Naive thymus-derived CD4-positive, alpha-beta T cell (primary cell): ENCODE measurements at regions not wholly inside any gene's neighbourhood (a gene's known extent, or its start where the extent isn't known, plus 50 kb on each side); places are given as distances from the start of the nearest gene placed in this dataset.

ENCODE experiments used
- ATAC-seq: fragments of 150-1000 bp; cut with Tn5 transposase; 2 replicates; pipeline ENCODE4 v1.10.0; 2021; ENCODE audit warnings: mild to moderate bottlenecking, moderate library complexity
- CTCF ChIA-PET: fragments of 350-600 bp; sonication (Branson Sonifier 250); formaldehyde crosslinking; loops from one replicate; lab custom pipeline; 2021; ENCODE audit warnings: antibody characterized with exemption; lab: Charles Lee
- POLR2A ChIA-PET: fragments of 350-600 bp; sonication (Branson Sonifier 250); formaldehyde crosslinking; loops from one replicate; lab custom pipeline; 2021; ENCODE audit warnings: antibody characterized with exemption, inconsistent platforms; lab: Charles Lee
- DNase-seq, 9 donors: peaks; one replicate each; pipeline versions ENCODE4 v3.0.0 to v3.0.0-alpha.2; 2020 to 2022; ENCODE audit warnings: mixed read lengths in 1 of 9
- H3K27ac ChIP-seq: one replicate; pipeline ENCODE4 v1.7.0; 2013; ENCODE audit warnings: mild to moderate bottlenecking, low read depth, low read length, moderate library complexity
- H3K27me3 ChIP-seq, 2 donors: one replicate each; pipeline ENCODE4 v1.7.0; 2013; ENCODE audit warnings: low read length in 2 of 2, mild to moderate bottlenecking in 2 of 2, moderate library complexity in 2 of 2; ENCODE audit not compliant: control insufficient read depth in 2 of 2, insufficient read depth in 2 of 2
- H3K36me3 ChIP-seq, 3 experiments: 1 replicate in 2 of 3; 2 replicates in 1 of 3; pipeline ENCODE4 v1.7.0; 2013; ENCODE audit warnings: low read length in 3 of 3, mild to moderate bottlenecking in 3 of 3, moderate library complexity in 1 of 3; ENCODE audit not compliant: insufficient read depth in 3 of 3, control insufficient read depth in 2 of 3
- H3K4me1 ChIP-seq, 2 donors: one replicate each; pipeline ENCODE4 v1.7.0; 2013; ENCODE audit warnings: low read length in 2 of 2, mild to moderate bottlenecking in 2 of 2, moderate library complexity in 1 of 2; ENCODE audit not compliant: control insufficient read depth in 2 of 2, insufficient read depth in 2 of 2
- H3K4me3 ChIP-seq: 2 replicates; pipeline ENCODE4 v1.7.0; 2013; ENCODE audit warnings: mild to moderate bottlenecking, low read length
- H3K9me3 ChIP-seq, 3 experiments: 1 replicate in 2 of 3; 2 replicates in 1 of 3; pipeline ENCODE4 v1.7.0; 2013; ENCODE audit warnings: low read length in 3 of 3; ENCODE audit not compliant: control insufficient read depth in 2 of 3
- H3K27ac Mint-ChIP-seq, 9 donors: one replicate each; pipeline ENCODE4 v1.8.0; 2020 to 2022; ENCODE audit warnings: mixed read lengths in 9 of 9, mild to moderate bottlenecking in 8 of 9, moderate library complexity in 5 of 9, inconsistent platforms in 2 of 9
- H3K27me3 Mint-ChIP-seq, 5 donors: one replicate each; pipeline ENCODE4 v1.8.0; 2021 to 2022; ENCODE audit warnings: mixed read lengths in 5 of 5, mild to moderate bottlenecking in 1 of 5
- H3K36me3 Mint-ChIP-seq, 5 donors: one replicate each; pipeline ENCODE4 v1.8.0; 2020 to 2022; ENCODE audit warnings: mixed read lengths in 5 of 5, mild to moderate bottlenecking in 3 of 5, inconsistent platforms in 1 of 5
- H3K4me1 Mint-ChIP-seq, 7 donors: one replicate each; pipeline ENCODE4 v1.8.0; 2020 to 2022; ENCODE audit warnings: mixed read lengths in 7 of 7, mild to moderate bottlenecking in 3 of 7, inconsistent platforms in 1 of 7
- H3K4me3 Mint-ChIP-seq, 10 donors: one replicate each; pipeline ENCODE4 v1.8.0; 2020 to 2022; ENCODE audit warnings: mild to moderate bottlenecking in 10 of 10, mixed read lengths in 10 of 10, moderate library complexity in 6 of 10, inconsistent platforms in 2 of 10
- H3K9me3 Mint-ChIP-seq, 11 donors: one replicate each; pipeline ENCODE4 v1.8.0; 2020 to 2022; ENCODE audit warnings: mixed read lengths in 11 of 11, mild to moderate bottlenecking in 4 of 11, inconsistent platforms in 1 of 11, moderate library complexity in 1 of 11
- intact Hi-C, 2 donors: fragments of 100-400 bp; cut with micrococcal nuclease; formaldehyde crosslinking; loops; one replicate each; pipeline ENCODE4 v1.15.1; 2023

DNA sequence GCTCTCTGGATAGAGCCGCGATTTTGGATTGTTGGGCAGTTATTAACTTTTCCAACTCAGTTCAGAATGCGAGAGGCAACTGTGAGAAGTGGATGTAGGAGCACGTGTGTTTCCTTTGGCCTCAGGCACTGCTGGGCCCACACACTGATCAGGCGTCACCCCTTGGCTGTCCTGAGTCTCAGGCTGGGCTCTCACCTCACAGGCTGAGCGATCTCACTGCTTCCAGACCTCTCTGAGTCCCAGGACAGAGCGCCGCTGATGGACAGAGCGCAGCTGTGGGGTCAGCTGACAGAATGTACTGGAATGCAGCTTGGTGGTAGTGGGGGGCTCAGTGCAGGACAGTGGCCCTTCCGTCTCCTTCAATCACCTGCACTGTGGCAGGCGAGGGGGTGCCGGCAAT, 516.2 kb downstream of the TBC1D22A start:
- H3K36me3 ChIP-seq = no peaks in the 10 kb centered on the region
- H3K9me3 Mint-ChIP-seq = peaks cover 0 to 4% (median 0%) of the 10 kb centered on the region in 11 donors
- CTCF ChIA-PET = no interaction called here
- no peak overlapping the region for H3K27ac ChIP-seq
- H3K9me3 ChIP-seq = no peaks in the 10 kb centered on the region
- intact Hi-C loops = no loop called here
- H3K27me3 ChIP-seq = no peaks in the 10 kb centered on the region
- no peaks in the 10 kb centered on the region for H3K4me1 ChIP-seq
- no peak overlapping the region for H3K4me3 ChIP-seq
- no peaks in the 10 kb centered on the region for H3K36me3 Mint-ChIP-seq
- H3K27me3 Mint-ChIP-seq = peaks cover 0 to 36% (median 16%) of the 10 kb centered on the region in 5 donors
- H3K4me3 Mint-ChIP-seq = no peak overlapping the region
- peaks cover 0 to 1% (median 0%) of the 10 kb centered on the region in 7 donors for H3K4me1 Mint-ChIP-seq
- POLR2A ChIA-PET = no interaction called here
- ATAC-seq (no peak), DNase-seq (no peak)
- no peak overlapping the region for H3K27ac Mint-ChIP-seq

DNA sequence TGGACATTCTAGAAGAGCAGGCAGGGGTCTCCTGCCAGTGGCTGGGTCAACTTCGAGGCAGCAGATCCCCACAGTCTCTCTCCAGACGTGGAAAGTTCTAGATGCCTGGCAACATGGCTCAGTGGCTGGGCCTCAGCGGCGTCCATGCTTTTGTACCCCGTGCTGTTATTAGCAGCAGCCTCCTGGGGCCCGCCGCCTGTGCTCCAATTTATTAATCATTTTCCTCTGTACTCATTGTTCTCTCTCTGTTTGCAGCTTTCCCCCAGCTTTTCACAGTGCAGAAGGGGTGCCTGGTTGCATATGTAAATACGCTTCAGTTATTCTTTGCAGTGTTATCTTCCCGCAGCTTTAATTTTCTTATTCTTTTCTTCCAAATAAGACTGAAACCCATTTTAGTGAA, 515.1 kb downstream of the TBC1D22A start:
- H3K27me3 ChIP-seq = no peaks in the 10 kb centered on the region
- peaks cover 0 to 1% (median 0%) of the 10 kb centered on the region in 7 donors for H3K4me1 Mint-ChIP-seq
- no peak overlapping the region for H3K27ac ChIP-seq
- H3K36me3 ChIP-seq = no peaks in the 10 kb centered on the region
- peaks cover 0 to 36% (median 16%) of the 10 kb centered on the region in 5 donors for H3K27me3 Mint-ChIP-seq
- H3K4me3 Mint-ChIP-seq = no peak overlapping the region
- ChIA-PET POLR2A (no interaction called here), CTCF (no interaction called here)
- intact Hi-C loops = no loop called here
- ATAC-seq (no peak), DNase-seq (no peak)
- H3K4me1 ChIP-seq = no peaks in the 10 kb centered on the region
- no peak overlapping the region for H3K27ac Mint-ChIP-seq
- no peak overlapping the region for H3K4me3 ChIP-seq
- H3K9me3 ChIP-seq = no peaks in the 10 kb centered on the region
- no peaks in the 10 kb centered on the region for H3K36me3 Mint-ChIP-seq
- peaks cover 0 to 4% (median 0%) of the 10 kb centered on the region in 11 donors for H3K9me3 Mint-ChIP-seq

DNA sequence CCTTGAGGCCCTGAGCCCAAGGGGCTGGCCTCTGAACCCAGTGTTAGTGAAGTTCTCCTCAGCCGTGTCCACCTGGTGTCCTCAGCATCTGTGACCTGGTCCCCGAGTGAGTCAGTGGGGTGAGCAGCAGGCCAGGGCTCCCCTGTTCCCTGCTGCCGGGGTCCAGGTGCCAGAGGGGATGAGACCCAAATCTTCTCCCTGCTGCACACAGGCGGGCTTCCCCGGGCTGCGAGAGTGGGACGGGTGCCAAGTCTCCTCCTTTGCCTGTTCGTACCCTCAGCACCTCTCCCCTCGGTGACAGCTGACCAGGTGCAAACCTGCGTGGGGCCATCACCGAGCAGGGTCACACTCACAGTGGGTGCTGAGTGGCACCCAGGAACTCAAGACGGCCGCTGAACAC, 514.5 kb downstream of the TBC1D22A start:
- H3K27ac ChIP-seq = no peak overlapping the region
- H3K27me3 ChIP-seq = no peaks in the 10 kb centered on the region
- intact Hi-C loops = no loop called here
- no peaks in the 10 kb centered on the region for H3K4me1 ChIP-seq
- no peaks in the 10 kb centered on the region for H3K9me3 ChIP-seq
- Mint-ChIP-seq H3K27ac (no peak overlapping the region), H3K4me3 (no peak overlapping the region), H3K27me3 (peaks cover 0 to 36% (median 16%) of the 10 kb centered on the region in 5 donors), H3K36me3 (no peaks in the 10 kb centered on the region), H3K9me3 (peaks cover 0 to 4% (median 0%) of the 10 kb centered on the region in 11 donors), H3K4me1 (peaks cover 0 to 1% (median 0%) of the 10 kb centered on the region in 7 donors)
- CTCF ChIA-PET = no interaction called here
- POLR2A ChIA-PET = no interaction called here
- no peak for ATAC-seq
- no peak for DNase-seq
- H3K4me3 ChIP-seq = no peak overlapping the region
- no peaks in the 10 kb centered on the region for H3K36me3 ChIP-seq

DNA sequence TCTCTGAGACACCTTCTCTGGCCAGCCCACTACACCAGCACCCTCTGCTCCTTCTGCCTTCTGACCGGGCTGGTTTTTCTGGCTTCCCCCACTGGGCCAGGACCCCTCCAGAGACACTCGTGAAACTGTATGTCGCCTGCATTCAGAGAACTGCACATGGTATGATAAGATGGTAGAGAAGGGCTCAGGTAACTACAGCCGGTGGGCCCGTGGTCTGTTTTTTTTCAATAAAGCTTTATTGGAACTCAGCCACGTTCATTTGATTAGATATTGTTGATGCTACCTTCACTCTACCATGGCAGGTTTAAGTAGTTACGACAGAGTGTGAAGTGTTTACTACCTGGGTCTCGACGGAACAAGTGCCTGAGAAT, 514.0 kb downstream of the TBC1D22A start:
- POLR2A ChIA-PET = no interaction called here
- H3K4me3 ChIP-seq = no peak overlapping the region
- DNase-seq (no peak), ATAC-seq (no peak)
- CTCF ChIA-PET = no interaction called here
- no peaks in the 10 kb centered on the region for H3K4me1 ChIP-seq
- no peak overlapping the region for H3K27ac ChIP-seq
- Mint-ChIP-seq H3K36me3 (no peaks in the 10 kb centered on the region), H3K27me3 (peaks cover 0 to 36% (median 16%) of the 10 kb centered on the region in 5 donors), H3K27ac (no peak overlapping the region), H3K4me3 (no peak overlapping the region), H3K9me3 (peaks cover 0 to 4% (median 0%) of the 10 kb centered on the region in 11 donors), H3K4me1 (peaks cover 0 to 1% (median 0%) of the 10 kb centered on the region in 7 donors)
- H3K36me3 ChIP-seq = no peaks in the 10 kb centered on the region
- intact Hi-C loops = no loop called here
- no peaks in the 10 kb centered on the region for H3K9me3 ChIP-seq
- no peaks in the 10 kb centered on the region for H3K27me3 ChIP-seq

- intact Hi-C loops = no loop called here
- Mint-ChIP-seq H3K4me1 (peaks cover 0 to 1% (median 0%) of the 10 kb centered on the region in 7 donors), H3K27me3 (peaks cover 0 to 34% (median 16%) of the 10 kb centered on the region in 5 donors), H3K9me3 (peaks cover 0 to 4% (median 0%) of the 10 kb centered on the region in 11 donors), H3K4me3 (no peak overlapping the region), H3K36me3 (no peaks in the 10 kb centered on the region), H3K27ac (no peak overlapping the region)
- Histone ChIP-seq H3K9me3 (no peaks in the 10 kb centered on the region), H3K36me3 (no peaks in the 10 kb centered on the region), H3K27ac (no peak overlapping the region), H3K4me1 (no peaks in the 10 kb centered on the region), H3K4me3 (no peak overlapping the region), H3K27me3 (no peaks in the 10 kb centered on the region)
- ChIA-PET CTCF (no interaction called here), POLR2A (no interaction called here)
- DNase-seq = no peak
- ATAC-seq = no peak
These were observed 513.4 kb downstream of the TBC1D22A start for GRCh38 chr22:47275605-47276449.

DNA sequence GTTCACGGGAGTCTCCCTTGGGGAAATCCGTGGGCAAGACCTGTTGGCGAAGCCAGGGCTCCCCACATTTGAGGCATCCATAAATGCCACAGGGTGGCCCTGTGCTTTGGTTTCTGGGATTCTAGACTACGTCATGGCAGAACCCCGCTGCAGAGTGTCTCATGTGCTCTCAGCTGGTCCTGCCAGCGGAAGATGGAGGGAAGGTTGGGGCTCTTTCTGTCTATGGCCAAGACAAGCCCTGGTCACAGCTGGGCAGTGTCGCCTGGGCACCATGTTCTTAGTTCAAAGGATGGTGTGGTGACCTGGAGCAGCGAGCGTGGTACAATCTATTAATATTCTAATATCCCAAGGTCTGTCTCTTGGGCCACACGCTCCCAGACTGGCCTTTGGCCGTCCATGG, 511.7 kb downstream of the TBC1D22A start:
- H3K27me3 Mint-ChIP-seq = peaks cover 0 to 29% (median 16%) of the 10 kb centered on the region in 5 donors
- H3K9me3 Mint-ChIP-seq = peaks cover 0 to 4% (median 0%) of the 10 kb centered on the region in 11 donors
- no peak overlapping the region for H3K27ac ChIP-seq
- no peaks in the 10 kb centered on the region for H3K4me1 ChIP-seq
- no peaks in the 10 kb centered on the region for H3K27me3 ChIP-seq
- CTCF ChIA-PET = no interaction called here
- no peaks in the 10 kb centered on the region for H3K36me3 Mint-ChIP-seq
- no peak overlapping the region for H3K4me3 Mint-ChIP-seq
- no peaks in the 10 kb centered on the region for H3K9me3 ChIP-seq
- ATAC-seq (no peak), DNase-seq (no peak)
- H3K27ac Mint-ChIP-seq = no peak overlapping the region
- intact Hi-C loops = no loop called here
- H3K36me3 ChIP-seq = no peaks in the 10 kb centered on the region
- H3K4me1 Mint-ChIP-seq = peaks cover 0 to 1% (median 0%) of the 10 kb centered on the region in 7 donors
- POLR2A ChIA-PET = no interaction called here
- no peak overlapping the region for H3K4me3 ChIP-seq
